T-cell (primary cell): ENCODE measurements at regions not wholly inside any gene's neighbourhood (a gene's known extent, or its start where the extent isn't known, plus 50 kb on each side); places are given as distances from the start of the nearest gene placed in this dataset.
A peak's percentile ranks its signal among the peaks of the same experiment; 100 is the strongest.
"Not testable (repeated sequence)": the region's sequence is repeated elsewhere in the genome, so short reads cannot be mapped to it uniquely, and the experiment has no call there.

Source experiments
- ATAC-seq, 4 experiments: fragments of 200-7000 bp in 3 of 4; fragments of 150-1000 bp in 1 of 4; cut with Tn5 transposase; replicated peaks in 1 of 4; 1 replicate in 3 of 4; 2 replicates in 1 of 4; pipeline ENCODE4 v1.10.0; 2021; ENCODE audit warnings: moderate library complexity in 3 of 4, mild to moderate bottlenecking in 2 of 4, moderate number of reproducible peaks in 1 of 4
- CTCF ChIA-PET, 2 donors: fragments of 300-600 bp; sonication (Branson Sonifier 250); formaldehyde crosslinking; loops; one replicate each; lab custom pipeline; 2022; ENCODE audit warnings: antibody characterized with exemption in 2 of 2; lab: Charles Lee
- POLR2A ChIA-PET, 2 donors: fragments of 300-600 bp; sonication (Branson Sonifier 250); formaldehyde crosslinking; loops; one replicate each; lab custom pipeline; 2022; ENCODE audit warnings: antibody characterized with exemption in 2 of 2; lab: Charles Lee
- DNase-seq, 35 experiments: peaks; one replicate each; pipeline versions ENCODE4 v3.0.0 to v3.0.0-alpha.2; 2013 to 2023
- H3K27ac ChIP-seq: one replicate; pipeline ENCODE4 v1.5.1; 2013; ENCODE audit warnings: low read length
- H3K27me3 ChIP-seq, 2 experiments: replicated peaks in 1 of 2; 1 replicate in 1 of 2; 2 replicates in 1 of 2; pipeline versions ENCODE4 v1.6.1 to v1.7.0; 2013; ENCODE audit warnings: low read length in 1 of 2, mixed read lengths in 1 of 2; ENCODE audit not compliant: control insufficient read depth in 2 of 2, insufficient read depth in 2 of 2; ENCODE audit errors: extremely low read depth in 1 of 2
- H3K36me3 ChIP-seq, 2 donors: 1 replicate in 1 of 2; 2 replicates in 1 of 2; pipeline versions ENCODE4 v1.6.1 to v1.7.0; 2013; ENCODE audit warnings: low read length in 1 of 2; ENCODE audit not compliant: control insufficient read depth in 2 of 2, insufficient read depth in 1 of 2; ENCODE audit errors: extremely low read depth in 1 of 2
- H3K4me1 ChIP-seq, 2 experiments: 1 replicate in 1 of 2; 2 replicates in 1 of 2; pipeline versions ENCODE4 v1.6.1 to v1.7.0; 2013; ENCODE audit warnings: low read length in 2 of 2, mixed read lengths in 1 of 2; ENCODE audit not compliant: insufficient read depth in 2 of 2, control insufficient read depth in 1 of 2; ENCODE audit errors: extremely low read depth in 1 of 2
- H3K4me3 ChIP-seq, 2 donors: 1 replicate in 1 of 2; 2 replicates in 1 of 2; pipeline versions ENCODE4 v1.5.1 to v1.7.0; 2013; ENCODE audit warnings: mild to moderate bottlenecking in 2 of 2, low read length in 1 of 2, moderate library complexity in 1 of 2; ENCODE audit not compliant: control insufficient read depth in 1 of 2; ENCODE audit errors: extremely low read depth in 1 of 2
- H3K9me3 ChIP-seq: 2 replicates; pipeline ENCODE4 v1.7.0; 2013
- H3K27ac Mint-ChIP-seq, 2 donors: one replicate each; pipeline ENCODE4 v1.8.0; 2020 to 2021; ENCODE audit warnings: mild to moderate bottlenecking in 2 of 2, mixed read lengths in 2 of 2
- H3K27me3 Mint-ChIP-seq, 2 donors: one replicate each; pipeline ENCODE4 v1.8.0; 2021 to 2022; ENCODE audit warnings: mixed read lengths in 2 of 2
- H3K36me3 Mint-ChIP-seq: one replicate; pipeline ENCODE4 v1.8.0; 2021; ENCODE audit warnings: mixed read lengths
- H3K4me1 Mint-ChIP-seq, 3 donors: one replicate each; pipeline ENCODE4 v1.8.0; 2020 to 2022; ENCODE audit warnings: mixed read lengths in 3 of 3, mild to moderate bottlenecking in 1 of 3
- H3K4me3 Mint-ChIP-seq, 3 donors: one replicate each; pipeline ENCODE4 v1.8.0; 2020 to 2022; ENCODE audit warnings: mild to moderate bottlenecking in 3 of 3, mixed read lengths in 3 of 3, moderate library complexity in 3 of 3
- H3K9me3 Mint-ChIP-seq, 3 donors: one replicate each; pipeline ENCODE4 v1.8.0; 2020 to 2022; ENCODE audit warnings: mixed read lengths in 3 of 3
- WGBS: methylation state at CpG from one replicate; pipeline ENCODE4 v1.1.5; 2013; ENCODE audit warnings: missing lambda C conversion rate; ENCODE audit not compliant: insufficient coverage; 5-methylcytosine and 5-hydroxymethylcytosine counted together

- Mint-ChIP-seq H3K4me3 (peak overlapping the region in 1 of 3 donors; percentile 4), H3K4me1 (peaks cover 8 to 27% (median 24%) of the 10 kb centered on the region in 3 donors), H3K27ac (peak overlapping the region; percentile 94)
- H3K36me3 Mint-ChIP-seq, H3K4me3 ChIP-seq, POLR2A ChIA-PET, H3K27ac ChIP-seq, ATAC-seq, CTCF ChIA-PET, H3K27me3 Mint-ChIP-seq, H3K9me3 ChIP-seq, H3K27me3 ChIP-seq, H3K36me3 ChIP-seq, DNase-seq, H3K9me3 Mint-ChIP-seq: not testable (repeated sequence)
- peaks cover 0 to 22% of the 10 kb centered on the region in 2 experiments for H3K4me1 ChIP-seq
- WGBS, result 36% methylated on average over 1 of the region's 3 CpGs
These were observed 59.2 kb upstream of the PPIAL4F start for GRCh38 chr1:144533480-144533879.

- not testable (repeated sequence) for H3K9me3 ChIP-seq, H3K27ac ChIP-seq, H3K4me3 Mint-ChIP-seq, H3K4me3 ChIP-seq, H3K36me3 ChIP-seq, H3K27me3 ChIP-seq, H3K9me3 Mint-ChIP-seq, H3K27me3 Mint-ChIP-seq, H3K36me3 Mint-ChIP-seq
- ChIA-PET POLR2A (interaction anchor here in 1 of 2 donors (0.6 kb wide), 1 partner anchor 18 kb away, joined by 4 read pairs; no protein-coding TSS in a partner anchor), CTCF (interaction anchor here in 1 of 2 donors (0.7 kb wide), 1 partner anchor 18 kb away, joined by 4 read pairs; no protein-coding TSS in a partner anchor)
- ATAC-seq (peak; percentile 77 to 84 (median 80)), DNase-seq (peak in 2 of 35 experiments; percentile 6 to 23)
- Mint-ChIP-seq H3K4me1 (peaks cover 8 to 27% (median 26%) of the 10 kb centered on the region in 3 donors), H3K27ac (peak overlapping the region; percentile 86 to 87)
- H3K4me1 ChIP-seq, result peaks cover 0 to 22% of the 10 kb centered on the region in 2 experiments
- no CpG with 5 or more reads among the region's 1 CpG for WGBS
These were observed 58.4 kb upstream of the PPIAL4F start for GRCh38 chr1:144534286-144534685.

- Mint-ChIP-seq H3K27ac (peak overlapping the region in 1 of 2 donors; percentile 40), H3K4me1 (peaks cover 8 to 28% (median 28%) of the 10 kb centered on the region in 3 donors)
These were observed 56.0 kb upstream of the PPIAL4F start for GRCh38 chr1:144536677-144537076.

GRCh38 chr1:144537234-144537633 is 55.5 kb upstream of the PPIAL4F start:
- H3K27ac Mint-ChIP-seq, CTCF ChIA-PET, POLR2A ChIA-PET, H3K27me3 ChIP-seq, H3K27ac ChIP-seq, H3K27me3 Mint-ChIP-seq, H3K36me3 ChIP-seq, H3K9me3 ChIP-seq, H3K36me3 Mint-ChIP-seq, H3K4me3 Mint-ChIP-seq, ATAC-seq, DNase-seq, H3K4me3 ChIP-seq, H3K9me3 Mint-ChIP-seq: not testable (repeated sequence)
- peaks cover 0 to 22% of the 10 kb centered on the region in 2 experiments for H3K4me1 ChIP-seq
- no CpG with 5 or more reads among the region's 5 CpGs for WGBS
- H3K4me1 Mint-ChIP-seq, result peaks cover 8 to 24% (median 23%) of the 10 kb centered on the region in 3 donors

More at GRCh38 chr1:144536677-144537076, 56.0 kb upstream of the PPIAL4F start:
- H3K36me3 ChIP-seq, H3K9me3 Mint-ChIP-seq, ATAC-seq, H3K4me3 ChIP-seq, POLR2A ChIA-PET, H3K9me3 ChIP-seq, CTCF ChIA-PET, H3K36me3 Mint-ChIP-seq, DNase-seq, H3K27ac ChIP-seq, H3K27me3 ChIP-seq, H3K4me3 Mint-ChIP-seq, H3K27me3 Mint-ChIP-seq: not testable (repeated sequence)
- no CpG with 5 or more reads among the region's 1 CpG for WGBS
- H3K4me1 ChIP-seq, result peaks cover 0 to 24% of the 10 kb centered on the region in 2 experiments

- H3K9me3 ChIP-seq, DNase-seq, H3K27ac ChIP-seq, H3K36me3 ChIP-seq, H3K27me3 Mint-ChIP-seq, H3K4me3 ChIP-seq, H3K9me3 Mint-ChIP-seq, H3K27me3 ChIP-seq, H3K27ac Mint-ChIP-seq, H3K4me3 Mint-ChIP-seq, H3K4me1 Mint-ChIP-seq, POLR2A ChIA-PET, CTCF ChIA-PET, H3K36me3 Mint-ChIP-seq, ATAC-seq, H3K4me1 ChIP-seq: not testable (repeated sequence)
- WGBS, result 100% methylated on average over 1 of the region's 6 CpGs
These were observed 54.0 kb upstream of the PPIAL4F start for GRCh38 chr1:144538736-144539135.

GRCh38 chr1:144539191-144539960 is 53.3 kb upstream of the PPIAL4F start:
- H3K4me3 Mint-ChIP-seq, DNase-seq, H3K27me3 ChIP-seq, POLR2A ChIA-PET, H3K4me3 ChIP-seq, H3K9me3 Mint-ChIP-seq, CTCF ChIA-PET, H3K9me3 ChIP-seq, H3K27ac ChIP-seq, H3K36me3 ChIP-seq, H3K27ac Mint-ChIP-seq, H3K27me3 Mint-ChIP-seq, H3K36me3 Mint-ChIP-seq, H3K4me1 ChIP-seq, H3K4me1 Mint-ChIP-seq: not testable (repeated sequence)
- 89% methylated on average over 7 of the region's 37 CpGs for WGBS
- ATAC-seq, result peak in 1 of 4 experiments; percentile 9
